Endodermal cell (in vitro differentiated cells): ENCODE measurements at regions not wholly inside any gene's neighbourhood (a gene's known extent, or its start where the extent isn't known, plus 50 kb on each side); places are given as distances from the start of the nearest gene placed in this dataset.

ENCODE experiments used
- DNase-seq: peaks from one replicate; pipeline ENCODE4 v3.0.0-alpha.2; 2017
- H3K27ac ChIP-seq: 2 replicates; pipeline ENCODE4 v1.5.1; 2013; ENCODE audit warnings: mild to moderate bottlenecking, low read depth, low read length, moderate library complexity
- H3K27me3 ChIP-seq: 2 replicates; pipeline ENCODE4 v1.6.1; 2013; ENCODE audit warnings: mild to moderate bottlenecking, low read length, moderate library complexity; ENCODE audit not compliant: insufficient read depth, control insufficient read depth, poor library complexity, severe bottlenecking
- H3K36me3 ChIP-seq: 2 replicates; pipeline ENCODE4 v1.7.0; 2013; ENCODE audit warnings: mild to moderate bottlenecking, low read length, moderate library complexity; ENCODE audit not compliant: control insufficient read depth, insufficient read depth
- H3K4me1 ChIP-seq: one replicate; pipeline ENCODE4 v1.7.0; 2013; ENCODE audit warnings: low read length; ENCODE audit not compliant: control insufficient read depth, insufficient read depth
- H3K4me3 ChIP-seq: 2 replicates; pipeline ENCODE4 v1.5.1; 2013; ENCODE audit warnings: mild to moderate bottlenecking, low read length, moderate library complexity
- H3K9ac ChIP-seq: 2 replicates; pipeline ENCODE4 v1.6.1; 2013; ENCODE audit warnings: mild to moderate bottlenecking, low read length, moderate library complexity; ENCODE audit not compliant: poor library complexity, severe bottlenecking; ENCODE audit errors: extremely low read depth
- H3K9me3 ChIP-seq: 2 replicates; pipeline ENCODE4 v1.6.1; 2013; ENCODE audit warnings: mild to moderate bottlenecking, low read length, moderate library complexity; ENCODE audit not compliant: control insufficient read depth
- H3K27ac Mint-ChIP-seq: 2 replicates; pipeline ENCODE4 v1.8.0; 2020; ENCODE audit warnings: mixed read lengths
- H3K27me3 Mint-ChIP-seq: 2 replicates; pipeline ENCODE4 v1.8.0; 2021; ENCODE audit warnings: mild to moderate bottlenecking, mixed read lengths; ENCODE audit not compliant: insufficient read depth
- H3K36me3 Mint-ChIP-seq: 2 replicates; pipeline ENCODE4 v1.8.0; 2020; ENCODE audit warnings: low read depth, mixed read lengths
- H3K4me1 Mint-ChIP-seq: 2 replicates; pipeline ENCODE4 v1.8.0; 2020; ENCODE audit warnings: mixed read lengths
- H3K4me3 Mint-ChIP-seq: 2 replicates; pipeline ENCODE4 v1.8.0; 2020; ENCODE audit warnings: mild to moderate bottlenecking, moderate library complexity, mixed read lengths
- H3K9me3 Mint-ChIP-seq: 2 replicates; pipeline ENCODE4 v1.8.0; 2020; ENCODE audit warnings: mild to moderate bottlenecking, mixed read lengths
- WGBS, 2 experiments: methylation state at CpG; one replicate each; pipeline versions ENCODE4 v1.1.5 to v1.1.7; 2013; ENCODE audit warnings: missing lambda C conversion rate in 2 of 2, mixed read lengths in 1 of 2; ENCODE audit not compliant: insufficient coverage in 1 of 2, insufficient read length in 1 of 2; 5-methylcytosine and 5-hydroxymethylcytosine counted together
- TF ChIP-seq, protein P1 (sequence below): fragments of 200-600 bp; sonication (generic); conservative IDR thresholded peaks from 2 replicates; pipeline ENCODE4 v1.5.0; 2021; ENCODE audit warnings: antibody characterized with exemption, mild to moderate bottlenecking

GRCh38 chr9:18275313-18275990, 198.5 kb upstream of the ADAMTSL1 start:
- H3K36me3 Mint-ChIP-seq, result no peaks in the 10 kb centered on the region
- H3K27ac ChIP-seq, result no peak overlapping the region

DNA sequence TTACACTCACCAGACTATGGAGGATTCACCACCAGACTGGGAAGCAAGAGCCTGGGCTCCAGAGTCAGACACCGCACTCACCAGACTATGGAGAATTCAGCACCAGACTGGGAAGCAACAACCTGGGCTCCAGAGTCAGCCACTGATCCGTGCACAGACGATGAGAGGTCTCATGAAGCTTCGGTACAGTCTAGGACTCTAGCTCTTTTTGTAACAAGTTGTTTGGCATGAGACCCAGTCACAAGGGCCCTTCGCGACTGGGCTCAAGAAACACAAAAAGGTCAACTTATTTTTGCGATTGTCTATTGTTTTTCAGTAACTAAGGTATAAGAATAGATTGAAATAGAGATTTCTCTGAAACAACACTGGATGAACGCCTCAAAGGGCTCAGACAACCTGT, 192.7 kb upstream of the ADAMTSL1 start:
- no peak for DNase-seq
- H3K36me3 ChIP-seq, result no peaks in the 10 kb centered on the region
- H3K4me1 ChIP-seq, result no peaks in the 10 kb centered on the region
- Mint-ChIP-seq H3K36me3 (no peaks in the 10 kb centered on the region), H3K4me3 (no peak overlapping the region), H3K4me1 (peaks cover 7% of the 10 kb centered on the region), H3K27me3 (no peaks in the 10 kb centered on the region), H3K9me3 (peaks cover 11% of the 10 kb centered on the region), H3K27ac (no peak overlapping the region)
- H3K4me3 ChIP-seq, result no peak overlapping the region
- H3K9me3 ChIP-seq, result peaks cover 15% of the 10 kb centered on the region
- no peak overlapping the region for H3K27ac ChIP-seq
- 96 to 97% methylated on average over 7 to 8 of the region's 8 CpGs for WGBS, 2 experiments
- H3K27me3 ChIP-seq, result no peaks in the 10 kb centered on the region
- no peak overlapping the region for H3K9ac ChIP-seq
- TF ChIP-seq, protein P1, sequence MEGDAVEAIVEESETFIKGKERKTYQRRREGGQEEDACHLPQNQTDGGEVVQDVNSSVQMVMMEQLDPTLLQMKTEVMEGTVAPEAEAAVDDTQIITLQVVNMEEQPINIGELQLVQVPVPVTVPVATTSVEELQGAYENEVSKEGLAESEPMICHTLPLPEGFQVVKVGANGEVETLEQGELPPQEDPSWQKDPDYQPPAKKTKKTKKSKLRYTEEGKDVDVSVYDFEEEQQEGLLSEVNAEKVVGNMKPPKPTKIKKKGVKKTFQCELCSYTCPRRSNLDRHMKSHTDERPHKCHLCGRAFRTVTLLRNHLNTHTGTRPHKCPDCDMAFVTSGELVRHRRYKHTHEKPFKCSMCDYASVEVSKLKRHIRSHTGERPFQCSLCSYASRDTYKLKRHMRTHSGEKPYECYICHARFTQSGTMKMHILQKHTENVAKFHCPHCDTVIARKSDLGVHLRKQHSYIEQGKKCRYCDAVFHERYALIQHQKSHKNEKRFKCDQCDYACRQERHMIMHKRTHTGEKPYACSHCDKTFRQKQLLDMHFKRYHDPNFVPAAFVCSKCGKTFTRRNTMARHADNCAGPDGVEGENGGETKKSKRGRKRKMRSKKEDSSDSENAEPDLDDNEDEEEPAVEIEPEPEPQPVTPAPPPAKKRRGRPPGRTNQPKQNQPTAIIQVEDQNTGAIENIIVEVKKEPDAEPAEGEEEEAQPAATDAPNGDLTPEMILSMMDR, result no peak

More at GRCh38 chr9:18275313-18275990, 198.5 kb upstream of the ADAMTSL1 start:
- DNase-seq, result no peak
- Histone ChIP-seq H3K9ac (no peak overlapping the region), H3K4me1 (no peaks in the 10 kb centered on the region), H3K27me3 (no peaks in the 10 kb centered on the region), H3K9me3 (peaks cover 16% of the 10 kb centered on the region), H3K4me3 (no peak overlapping the region), H3K36me3 (no peaks in the 10 kb centered on the region)
- peaks cover 24% of the 10 kb centered on the region for H3K9me3 Mint-ChIP-seq
- H3K4me3 Mint-ChIP-seq, result no peak overlapping the region
- H3K27me3 Mint-ChIP-seq, result no peaks in the 10 kb centered on the region
- TF ChIP-seq, protein P1, result no peak
- 92% methylated on average over 3 of the region's 3 CpGs; no CpG with 5 or more reads in 1 of the 2 experiments for WGBS, 2 experiments
- H3K27ac Mint-ChIP-seq, result no peak overlapping the region
- H3K4me1 Mint-ChIP-seq, result no peaks in the 10 kb centered on the region

DNA sequence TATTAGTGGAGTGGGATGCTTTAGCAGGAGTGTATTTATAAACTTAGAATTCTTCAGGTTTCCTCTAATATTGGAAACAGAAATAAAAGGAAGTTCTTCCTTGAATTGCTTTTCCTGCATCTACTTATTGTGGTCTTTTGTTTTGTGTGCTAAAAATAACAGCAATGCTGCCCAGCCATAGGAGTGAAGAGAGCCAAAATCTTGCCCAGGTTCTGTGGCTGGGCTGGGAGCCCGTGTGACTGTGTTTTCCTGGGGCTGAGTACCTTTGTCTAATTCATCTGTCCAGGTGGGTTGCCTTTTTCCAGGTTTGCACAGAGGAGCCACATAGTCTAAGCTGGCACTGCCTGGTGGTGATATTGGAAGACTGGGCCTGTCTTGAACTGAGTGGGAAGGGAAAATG, 179.7 kb upstream of the ADAMTSL1 start:
- no peaks in the 10 kb centered on the region for H3K9me3 ChIP-seq
- H3K4me1 Mint-ChIP-seq, result peaks cover 20% of the 10 kb centered on the region
- no peak overlapping the region for H3K4me3 ChIP-seq
- H3K36me3 Mint-ChIP-seq, result no peaks in the 10 kb centered on the region
- no peaks in the 10 kb centered on the region for H3K36me3 ChIP-seq
- no peaks in the 10 kb centered on the region for H3K9me3 Mint-ChIP-seq
- TF ChIP-seq, protein P1, result no peak
- H3K27ac ChIP-seq, result no peak overlapping the region
- WGBS, 2 experiments, result 83 to 90% methylated on average over 1 of the region's 1 CpG
- H3K27ac Mint-ChIP-seq, result no peak overlapping the region
- peaks cover 4% of the 10 kb centered on the region for H3K4me1 ChIP-seq
- no peaks in the 10 kb centered on the region for H3K27me3 Mint-ChIP-seq
- H3K4me3 Mint-ChIP-seq, result no peak overlapping the region
- no peaks in the 10 kb centered on the region for H3K27me3 ChIP-seq
- H3K9ac ChIP-seq, result no peak overlapping the region
- no peak for DNase-seq
